ENCODE measurements at regions not wholly inside any gene's neighbourhood (a gene's known extent, or its start where the extent isn't known, plus 50 kb on each side); places are given as distances from the start of the nearest gene placed in this dataset.

DNA sequence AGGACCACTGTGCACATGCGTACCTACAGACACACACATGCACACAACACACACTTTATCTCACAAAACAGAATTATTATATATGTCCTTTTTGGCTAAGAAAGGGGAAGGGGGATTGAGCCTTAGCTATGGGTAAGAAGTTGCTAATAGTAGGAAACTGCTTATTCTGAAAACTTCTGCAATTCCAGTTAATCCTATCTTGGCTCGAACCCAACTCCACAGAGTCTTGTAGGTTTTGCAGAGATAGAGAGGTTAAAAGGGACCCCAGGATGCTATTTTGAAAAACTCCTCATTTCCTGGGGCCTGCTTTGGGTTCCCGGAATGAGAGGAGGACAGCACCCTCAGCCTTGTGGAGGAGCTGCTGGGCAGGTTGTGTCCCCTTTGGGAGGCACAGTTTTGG, 233.8 kb downstream of the CLIC5 start:
- TF ChIP-seq, protein P1, sequence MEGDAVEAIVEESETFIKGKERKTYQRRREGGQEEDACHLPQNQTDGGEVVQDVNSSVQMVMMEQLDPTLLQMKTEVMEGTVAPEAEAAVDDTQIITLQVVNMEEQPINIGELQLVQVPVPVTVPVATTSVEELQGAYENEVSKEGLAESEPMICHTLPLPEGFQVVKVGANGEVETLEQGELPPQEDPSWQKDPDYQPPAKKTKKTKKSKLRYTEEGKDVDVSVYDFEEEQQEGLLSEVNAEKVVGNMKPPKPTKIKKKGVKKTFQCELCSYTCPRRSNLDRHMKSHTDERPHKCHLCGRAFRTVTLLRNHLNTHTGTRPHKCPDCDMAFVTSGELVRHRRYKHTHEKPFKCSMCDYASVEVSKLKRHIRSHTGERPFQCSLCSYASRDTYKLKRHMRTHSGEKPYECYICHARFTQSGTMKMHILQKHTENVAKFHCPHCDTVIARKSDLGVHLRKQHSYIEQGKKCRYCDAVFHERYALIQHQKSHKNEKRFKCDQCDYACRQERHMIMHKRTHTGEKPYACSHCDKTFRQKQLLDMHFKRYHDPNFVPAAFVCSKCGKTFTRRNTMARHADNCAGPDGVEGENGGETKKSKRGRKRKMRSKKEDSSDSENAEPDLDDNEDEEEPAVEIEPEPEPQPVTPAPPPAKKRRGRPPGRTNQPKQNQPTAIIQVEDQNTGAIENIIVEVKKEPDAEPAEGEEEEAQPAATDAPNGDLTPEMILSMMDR (conservative IDR thresholded peaks at IDR 0.05) = no peak
- no peak for TF ChIP-seq EZH2 (IDR thresholded peaks at IDR 0.05; ENCODE audit: low read depth)

Measured in PC-9 (cell line).